SK-N-SH (cell line): ENCODE measurements at regions not wholly inside any gene's neighbourhood (a gene's known extent, or its start where the extent isn't known, plus 50 kb on each side); places are given as distances from the start of the nearest gene placed in this dataset.

ENCODE experiments used
- EZH2phosphoT487 ChIP-seq: fragments of 200-600 bp; sonication (generic); IDR thresholded peaks from 2 replicates; pipeline ENCODE4 v1.6.1; 2017; ENCODE audit warnings: low read depth, mixed run types, mild to moderate bottlenecking, antibody characterized with exemption, moderate library complexity, borderline replicate concordance
- POLR2AphosphoS5 ChIP-seq: IDR thresholded peaks from 2 replicates; pipeline ENCODE4 v1.6.1; 2012; ENCODE audit warnings: low read depth, low read length
- TF ChIP-seq, protein P1 (sequence below): fragments of 200-600 bp; sonication (generic); IDR thresholded peaks from 2 replicates; pipeline ENCODE4 v1.6.1; 2017; ENCODE audit warnings: antibody characterized with exemption, mild to moderate bottlenecking, moderate library complexity
- TF ChIP-seq, protein P2 (sequence below): IDR thresholded peaks from 2 replicates; pipeline ENCODE4 v1.4.0; 2012; ENCODE audit warnings: low read depth

DNA sequence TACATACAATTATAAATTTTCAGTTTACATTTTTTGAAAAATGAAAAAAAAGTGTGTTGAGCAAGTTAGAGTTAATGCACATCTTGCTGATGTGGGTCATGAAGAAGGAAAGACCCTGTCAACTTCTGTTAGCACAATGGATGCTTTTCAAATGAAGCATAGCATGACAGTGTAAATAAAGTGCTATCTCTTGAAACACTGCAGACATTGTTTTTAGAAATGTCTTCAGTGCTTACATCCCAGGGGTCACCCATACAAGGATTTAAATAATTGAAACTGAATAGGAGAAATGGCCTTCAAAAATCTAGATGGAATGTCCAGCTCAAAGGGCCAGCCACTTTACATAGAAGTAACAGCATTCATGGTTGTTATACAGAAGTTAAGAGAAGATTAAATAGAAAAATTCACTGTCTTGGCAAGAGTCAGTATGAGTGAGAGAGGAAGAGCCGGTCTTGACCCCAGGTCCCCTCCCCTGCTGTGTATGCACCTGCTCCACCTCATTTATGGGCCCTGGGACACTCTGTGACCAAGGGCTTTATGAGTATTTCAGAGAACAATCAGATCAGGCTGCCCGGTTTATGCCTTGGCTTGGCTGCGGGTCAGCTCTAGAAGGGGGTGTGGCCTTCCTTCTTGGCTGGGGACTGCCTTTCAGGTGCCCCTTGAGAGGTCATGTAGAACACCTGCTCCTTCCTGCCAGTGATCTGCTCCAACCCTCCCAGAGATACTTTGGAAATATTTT, 237.7 kb upstream of the TMEM72 start:
- TF ChIP-seq EZH2phosphoT487: no peak
- TF ChIP-seq, protein P1, sequence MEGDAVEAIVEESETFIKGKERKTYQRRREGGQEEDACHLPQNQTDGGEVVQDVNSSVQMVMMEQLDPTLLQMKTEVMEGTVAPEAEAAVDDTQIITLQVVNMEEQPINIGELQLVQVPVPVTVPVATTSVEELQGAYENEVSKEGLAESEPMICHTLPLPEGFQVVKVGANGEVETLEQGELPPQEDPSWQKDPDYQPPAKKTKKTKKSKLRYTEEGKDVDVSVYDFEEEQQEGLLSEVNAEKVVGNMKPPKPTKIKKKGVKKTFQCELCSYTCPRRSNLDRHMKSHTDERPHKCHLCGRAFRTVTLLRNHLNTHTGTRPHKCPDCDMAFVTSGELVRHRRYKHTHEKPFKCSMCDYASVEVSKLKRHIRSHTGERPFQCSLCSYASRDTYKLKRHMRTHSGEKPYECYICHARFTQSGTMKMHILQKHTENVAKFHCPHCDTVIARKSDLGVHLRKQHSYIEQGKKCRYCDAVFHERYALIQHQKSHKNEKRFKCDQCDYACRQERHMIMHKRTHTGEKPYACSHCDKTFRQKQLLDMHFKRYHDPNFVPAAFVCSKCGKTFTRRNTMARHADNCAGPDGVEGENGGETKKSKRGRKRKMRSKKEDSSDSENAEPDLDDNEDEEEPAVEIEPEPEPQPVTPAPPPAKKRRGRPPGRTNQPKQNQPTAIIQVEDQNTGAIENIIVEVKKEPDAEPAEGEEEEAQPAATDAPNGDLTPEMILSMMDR: no peak
- TF ChIP-seq, protein P2, sequence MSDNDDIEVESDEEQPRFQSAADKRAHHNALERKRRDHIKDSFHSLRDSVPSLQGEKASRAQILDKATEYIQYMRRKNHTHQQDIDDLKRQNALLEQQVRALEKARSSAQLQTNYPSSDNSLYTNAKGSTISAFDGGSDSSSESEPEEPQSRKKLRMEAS: no peak
- no peak for TF ChIP-seq POLR2AphosphoS5
